GM23338 (cell line): ENCODE measurements at regions not wholly inside any gene's neighbourhood (a gene's known extent, or its start where the extent isn't known, plus 50 kb on each side); places are given as distances from the start of the nearest gene placed in this dataset.

ENCODE experiments used
- ATAC-seq: fragments of 200-7000 bp; cut with Tn5 transposase; 3 replicates; pipeline ENCODE4 v1.9.1; 2020
- DNase-seq: peaks from one replicate; pipeline ENCODE4 v3.0.0-alpha.2; 2015; ENCODE audit warnings: low spot score
- H2AFZ ChIP-seq: fragments of 200-600 bp; sonication (generic); 2 replicates; pipeline ENCODE4 v1.8.0; 2016; ENCODE audit warnings: antibody characterized with exemption, mild to moderate bottlenecking, moderate library complexity
- H3F3A ChIP-seq: fragments of 200-600 bp; sonication (generic); replicated peaks from 2 replicates; pipeline ENCODE4 v1.8.0; 2017; ENCODE audit warnings: antibody characterized with exemption, mixed run types, low read depth
- H3K27ac ChIP-seq: fragments of 200-600 bp; sonication (generic); 2 replicates; pipeline ENCODE4 v1.6.1; 2016; ENCODE audit warnings: low read depth
- H3K27me3 ChIP-seq: fragments of 200-600 bp; sonication (generic); 2 replicates; pipeline ENCODE4 v1.8.0; 2016; ENCODE audit warnings: mild to moderate bottlenecking, mixed run types, moderate library complexity; ENCODE audit not compliant: insufficient read depth
- H3K36me3 ChIP-seq: fragments of 200-600 bp; sonication (generic); 2 replicates; pipeline ENCODE4 v1.8.0; 2016; ENCODE audit warnings: mild to moderate bottlenecking; ENCODE audit not compliant: insufficient read depth
- H3K4me1 ChIP-seq: fragments of 200-600 bp; sonication (generic); 2 replicates; pipeline ENCODE4 v1.8.0; 2016; ENCODE audit warnings: mild to moderate bottlenecking, moderate library complexity; ENCODE audit not compliant: insufficient read depth
- H3K4me2 ChIP-seq: fragments of 200-600 bp; sonication (generic); 2 replicates; pipeline ENCODE4 v1.7.1; 2017; ENCODE audit warnings: mixed run types
- H3K4me3 ChIP-seq: fragments of 200-600 bp; sonication (generic); 2 replicates; pipeline ENCODE4 v1.6.1; 2016; ENCODE audit warnings: mixed run types
- H3K79me2 ChIP-seq: fragments of 200-600 bp; sonication (generic); replicated peaks from 2 replicates; pipeline ENCODE4 v1.8.0; 2017; ENCODE audit warnings: mild to moderate bottlenecking; ENCODE audit not compliant: insufficient read depth
- H3K9me2 ChIP-seq: fragments of 200-600 bp; sonication (generic); 2 replicates; pipeline ENCODE4 v1.8.0; 2017; ENCODE audit not compliant: insufficient read depth
- H4K20me1 ChIP-seq: fragments of 200-600 bp; sonication (generic); replicated peaks from 2 replicates; pipeline ENCODE4 v1.8.0; 2017; ENCODE audit warnings: mild to moderate bottlenecking; ENCODE audit not compliant: insufficient read depth
- H3K27ac Mint-ChIP-seq: 2 replicates; pipeline ENCODE4 v1.8.0; 2020; ENCODE audit warnings: inconsistent platforms, mild to moderate bottlenecking, moderate library complexity, mixed read lengths
- H3K27me3 Mint-ChIP-seq: 3 replicates; pipeline ENCODE4 v1.8.0; 2022; ENCODE audit warnings: low read depth, mild to moderate bottlenecking, moderate library complexity, mixed read lengths, inconsistent platforms; ENCODE audit not compliant: insufficient read depth, poor library complexity
- H3K36me3 Mint-ChIP-seq: 3 replicates; pipeline ENCODE4 v1.8.0; 2021; ENCODE audit warnings: low read depth, mild to moderate bottlenecking, inconsistent platforms, moderate library complexity, mixed read lengths
- H3K4me1 Mint-ChIP-seq: 3 replicates; pipeline ENCODE4 v1.8.0; 2020; ENCODE audit warnings: mild to moderate bottlenecking, inconsistent platforms, mixed read lengths
- H3K4me3 Mint-ChIP-seq: 3 replicates; pipeline ENCODE4 v1.8.0; 2021; ENCODE audit warnings: moderate library complexity, mild to moderate bottlenecking, inconsistent platforms, mixed read lengths
- H3K9me3 Mint-ChIP-seq: 3 replicates; pipeline ENCODE4 v1.8.0; 2020; ENCODE audit warnings: moderate library complexity, mild to moderate bottlenecking, inconsistent platforms, mixed read lengths
- CREB1 ChIP-seq: fragments of 250-450 bp; sonication (Bioruptor Pico); IDR thresholded peaks from 2 replicates; pipeline ENCODE4 v1.5.0; 2020; ENCODE audit warnings: low read depth, mild to moderate bottlenecking, moderate library complexity
- EZH2 ChIP-seq: fragments of 200-600 bp; sonication (generic); IDR thresholded peaks from one replicate; pipeline ENCODE4 v1.8.0; 2017; ENCODE audit warnings: antibody characterized with exemption, mild to moderate bottlenecking, low read depth; ENCODE audit not compliant: unreplicated experiment
- EZH2phosphoT487 ChIP-seq: fragments of 200-600 bp; sonication (generic); IDR thresholded peaks from one replicate; pipeline ENCODE4 v1.8.1; 2018; ENCODE audit warnings: antibody characterized with exemption; ENCODE audit not compliant: unreplicated experiment
- JUNB ChIP-seq: IDR thresholded peaks from one replicate; pipeline ENCODE4 v1.6.1; 2016; ENCODE audit warnings: antibody characterized with exemption; ENCODE audit not compliant: unreplicated experiment
- NANOG ChIP-seq: IDR thresholded peaks from 2 replicates; pipeline ENCODE4 v1.6.1; 2016; ENCODE audit warnings: antibody characterized with exemption, borderline replicate concordance
- POLR2AphosphoS5 ChIP-seq: IDR thresholded peaks from 2 replicates; pipeline ENCODE4 v1.6.1; 2016; ENCODE audit warnings: antibody characterized with exemption, low read depth
- STAT1 ChIP-seq: IDR thresholded peaks from one replicate; pipeline ENCODE4 v1.6.1; 2016; ENCODE audit warnings: antibody characterized with exemption; ENCODE audit not compliant: unreplicated experiment
- ZNF114 ChIP-seq: fragments of 250-450 bp; sonication (Bioruptor Pico); IDR thresholded peaks from 2 replicates; pipeline ENCODE4 v1.5.0; 2020; ENCODE audit warnings: mild to moderate bottlenecking, moderate library complexity
- ZNF331 ChIP-seq: fragments of 250-450 bp; sonication (Bioruptor Pico); IDR thresholded peaks from 2 replicates; pipeline ENCODE4 v1.5.0; 2020; ENCODE audit warnings: low read depth, mild to moderate bottlenecking, moderate library complexity
- TF ChIP-seq, protein P1 (sequence below), 2 experiments: fragments of 200-600 bp in 1 of 2; sonication (generic) in 1 of 2; conservative IDR thresholded peaks; 2 replicates each; pipeline versions ENCODE4 v1.5.1 to v1.6.1; 2016 to 2017; ENCODE audit warnings: antibody characterized with exemption in 2 of 2, low read depth in 2 of 2, mild to moderate bottlenecking in 2 of 2, moderate library complexity in 1 of 2
- TF ChIP-seq, protein P2 (sequence below): IDR thresholded peaks from 2 replicates; pipeline ENCODE4 v1.6.1; 2016; ENCODE audit warnings: antibody characterized with exemption
- TF ChIP-seq, protein P3 (sequence below): fragments of 250-450 bp; sonication (Bioruptor Pico); IDR thresholded peaks from 2 replicates; pipeline ENCODE4 v1.5.0; 2020; ENCODE audit warnings: mild to moderate bottlenecking, moderate library complexity
- TF ChIP-seq, protein P4 (sequence below): IDR thresholded peaks from one replicate; pipeline ENCODE4 v1.6.1; 2018; ENCODE audit warnings: antibody characterized with exemption; ENCODE audit not compliant: unreplicated experiment

DNA sequence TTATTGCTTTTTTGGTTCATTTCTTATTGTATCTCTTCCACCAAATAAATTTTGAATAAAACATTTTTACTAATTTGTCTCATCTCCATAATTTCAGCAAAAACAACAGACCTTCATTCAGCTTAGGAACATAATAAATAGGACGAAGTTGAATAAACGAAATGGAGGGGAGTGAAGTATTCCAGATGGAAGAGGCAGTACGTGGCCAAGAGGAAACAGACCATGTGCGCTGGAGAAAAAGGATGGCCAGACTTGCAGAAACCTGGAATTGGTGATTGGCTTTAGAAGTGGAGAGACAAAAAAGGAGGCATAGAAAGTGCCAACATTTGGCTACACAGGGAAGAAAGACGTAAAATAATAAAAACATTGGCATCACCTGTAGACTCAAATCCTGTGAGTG lies 113.5 kb downstream of the USP22 start:
- Histone ChIP-seq H4K20me1 (no peaks in the 10 kb centered on the region), H3K4me2 (no peak overlapping the region), H3K27ac (no peak overlapping the region), H3K36me3 (no peaks in the 10 kb centered on the region), H3K4me1 (no peaks in the 10 kb centered on the region), H2AFZ (no peak overlapping the region), H3K27me3 (no peaks in the 10 kb centered on the region), H3K4me3 (no peak overlapping the region), H3K79me2 (no peaks in the 10 kb centered on the region), H3F3A (no peaks in the 10 kb centered on the region), H3K9me2 (no peaks in the 10 kb centered on the region)
- no peak overlapping the region for H3K27ac Mint-ChIP-seq
- DNase-seq (no peak), ATAC-seq (no peak)
- H3K9me3 Mint-ChIP-seq = no peaks in the 10 kb centered on the region
- H3K27me3 Mint-ChIP-seq = peaks cover under 1% of the 10 kb centered on the region
- H3K36me3 Mint-ChIP-seq = no peaks in the 10 kb centered on the region
- H3K4me3 Mint-ChIP-seq = no peak overlapping the region
- TF ChIP-seq JUNB = no peak
- TF ChIP-seq, protein P1, sequence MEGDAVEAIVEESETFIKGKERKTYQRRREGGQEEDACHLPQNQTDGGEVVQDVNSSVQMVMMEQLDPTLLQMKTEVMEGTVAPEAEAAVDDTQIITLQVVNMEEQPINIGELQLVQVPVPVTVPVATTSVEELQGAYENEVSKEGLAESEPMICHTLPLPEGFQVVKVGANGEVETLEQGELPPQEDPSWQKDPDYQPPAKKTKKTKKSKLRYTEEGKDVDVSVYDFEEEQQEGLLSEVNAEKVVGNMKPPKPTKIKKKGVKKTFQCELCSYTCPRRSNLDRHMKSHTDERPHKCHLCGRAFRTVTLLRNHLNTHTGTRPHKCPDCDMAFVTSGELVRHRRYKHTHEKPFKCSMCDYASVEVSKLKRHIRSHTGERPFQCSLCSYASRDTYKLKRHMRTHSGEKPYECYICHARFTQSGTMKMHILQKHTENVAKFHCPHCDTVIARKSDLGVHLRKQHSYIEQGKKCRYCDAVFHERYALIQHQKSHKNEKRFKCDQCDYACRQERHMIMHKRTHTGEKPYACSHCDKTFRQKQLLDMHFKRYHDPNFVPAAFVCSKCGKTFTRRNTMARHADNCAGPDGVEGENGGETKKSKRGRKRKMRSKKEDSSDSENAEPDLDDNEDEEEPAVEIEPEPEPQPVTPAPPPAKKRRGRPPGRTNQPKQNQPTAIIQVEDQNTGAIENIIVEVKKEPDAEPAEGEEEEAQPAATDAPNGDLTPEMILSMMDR (conservative IDR thresholded peaks at IDR 0.05; ENCODE audit: low read depth in 2 of 2) = no peak
- no peak for TF ChIP-seq EZH2phosphoT487
- TF ChIP-seq ZNF114 (CRISPR knock-in tag) = no peak
- TF ChIP-seq CREB1 (CRISPR knock-in tag) = no peak
- TF ChIP-seq, protein P2, sequence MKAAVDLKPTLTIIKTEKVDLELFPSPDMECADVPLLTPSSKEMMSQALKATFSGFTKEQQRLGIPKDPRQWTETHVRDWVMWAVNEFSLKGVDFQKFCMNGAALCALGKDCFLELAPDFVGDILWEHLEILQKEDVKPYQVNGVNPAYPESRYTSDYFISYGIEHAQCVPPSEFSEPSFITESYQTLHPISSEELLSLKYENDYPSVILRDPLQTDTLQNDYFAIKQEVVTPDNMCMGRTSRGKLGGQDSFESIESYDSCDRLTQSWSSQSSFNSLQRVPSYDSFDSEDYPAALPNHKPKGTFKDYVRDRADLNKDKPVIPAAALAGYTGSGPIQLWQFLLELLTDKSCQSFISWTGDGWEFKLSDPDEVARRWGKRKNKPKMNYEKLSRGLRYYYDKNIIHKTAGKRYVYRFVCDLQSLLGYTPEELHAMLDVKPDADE = no peak
- no peak for TF ChIP-seq EZH2
- TF ChIP-seq ZNF331 (CRISPR knock-in tag) = no peak
- TF ChIP-seq, protein P3, sequence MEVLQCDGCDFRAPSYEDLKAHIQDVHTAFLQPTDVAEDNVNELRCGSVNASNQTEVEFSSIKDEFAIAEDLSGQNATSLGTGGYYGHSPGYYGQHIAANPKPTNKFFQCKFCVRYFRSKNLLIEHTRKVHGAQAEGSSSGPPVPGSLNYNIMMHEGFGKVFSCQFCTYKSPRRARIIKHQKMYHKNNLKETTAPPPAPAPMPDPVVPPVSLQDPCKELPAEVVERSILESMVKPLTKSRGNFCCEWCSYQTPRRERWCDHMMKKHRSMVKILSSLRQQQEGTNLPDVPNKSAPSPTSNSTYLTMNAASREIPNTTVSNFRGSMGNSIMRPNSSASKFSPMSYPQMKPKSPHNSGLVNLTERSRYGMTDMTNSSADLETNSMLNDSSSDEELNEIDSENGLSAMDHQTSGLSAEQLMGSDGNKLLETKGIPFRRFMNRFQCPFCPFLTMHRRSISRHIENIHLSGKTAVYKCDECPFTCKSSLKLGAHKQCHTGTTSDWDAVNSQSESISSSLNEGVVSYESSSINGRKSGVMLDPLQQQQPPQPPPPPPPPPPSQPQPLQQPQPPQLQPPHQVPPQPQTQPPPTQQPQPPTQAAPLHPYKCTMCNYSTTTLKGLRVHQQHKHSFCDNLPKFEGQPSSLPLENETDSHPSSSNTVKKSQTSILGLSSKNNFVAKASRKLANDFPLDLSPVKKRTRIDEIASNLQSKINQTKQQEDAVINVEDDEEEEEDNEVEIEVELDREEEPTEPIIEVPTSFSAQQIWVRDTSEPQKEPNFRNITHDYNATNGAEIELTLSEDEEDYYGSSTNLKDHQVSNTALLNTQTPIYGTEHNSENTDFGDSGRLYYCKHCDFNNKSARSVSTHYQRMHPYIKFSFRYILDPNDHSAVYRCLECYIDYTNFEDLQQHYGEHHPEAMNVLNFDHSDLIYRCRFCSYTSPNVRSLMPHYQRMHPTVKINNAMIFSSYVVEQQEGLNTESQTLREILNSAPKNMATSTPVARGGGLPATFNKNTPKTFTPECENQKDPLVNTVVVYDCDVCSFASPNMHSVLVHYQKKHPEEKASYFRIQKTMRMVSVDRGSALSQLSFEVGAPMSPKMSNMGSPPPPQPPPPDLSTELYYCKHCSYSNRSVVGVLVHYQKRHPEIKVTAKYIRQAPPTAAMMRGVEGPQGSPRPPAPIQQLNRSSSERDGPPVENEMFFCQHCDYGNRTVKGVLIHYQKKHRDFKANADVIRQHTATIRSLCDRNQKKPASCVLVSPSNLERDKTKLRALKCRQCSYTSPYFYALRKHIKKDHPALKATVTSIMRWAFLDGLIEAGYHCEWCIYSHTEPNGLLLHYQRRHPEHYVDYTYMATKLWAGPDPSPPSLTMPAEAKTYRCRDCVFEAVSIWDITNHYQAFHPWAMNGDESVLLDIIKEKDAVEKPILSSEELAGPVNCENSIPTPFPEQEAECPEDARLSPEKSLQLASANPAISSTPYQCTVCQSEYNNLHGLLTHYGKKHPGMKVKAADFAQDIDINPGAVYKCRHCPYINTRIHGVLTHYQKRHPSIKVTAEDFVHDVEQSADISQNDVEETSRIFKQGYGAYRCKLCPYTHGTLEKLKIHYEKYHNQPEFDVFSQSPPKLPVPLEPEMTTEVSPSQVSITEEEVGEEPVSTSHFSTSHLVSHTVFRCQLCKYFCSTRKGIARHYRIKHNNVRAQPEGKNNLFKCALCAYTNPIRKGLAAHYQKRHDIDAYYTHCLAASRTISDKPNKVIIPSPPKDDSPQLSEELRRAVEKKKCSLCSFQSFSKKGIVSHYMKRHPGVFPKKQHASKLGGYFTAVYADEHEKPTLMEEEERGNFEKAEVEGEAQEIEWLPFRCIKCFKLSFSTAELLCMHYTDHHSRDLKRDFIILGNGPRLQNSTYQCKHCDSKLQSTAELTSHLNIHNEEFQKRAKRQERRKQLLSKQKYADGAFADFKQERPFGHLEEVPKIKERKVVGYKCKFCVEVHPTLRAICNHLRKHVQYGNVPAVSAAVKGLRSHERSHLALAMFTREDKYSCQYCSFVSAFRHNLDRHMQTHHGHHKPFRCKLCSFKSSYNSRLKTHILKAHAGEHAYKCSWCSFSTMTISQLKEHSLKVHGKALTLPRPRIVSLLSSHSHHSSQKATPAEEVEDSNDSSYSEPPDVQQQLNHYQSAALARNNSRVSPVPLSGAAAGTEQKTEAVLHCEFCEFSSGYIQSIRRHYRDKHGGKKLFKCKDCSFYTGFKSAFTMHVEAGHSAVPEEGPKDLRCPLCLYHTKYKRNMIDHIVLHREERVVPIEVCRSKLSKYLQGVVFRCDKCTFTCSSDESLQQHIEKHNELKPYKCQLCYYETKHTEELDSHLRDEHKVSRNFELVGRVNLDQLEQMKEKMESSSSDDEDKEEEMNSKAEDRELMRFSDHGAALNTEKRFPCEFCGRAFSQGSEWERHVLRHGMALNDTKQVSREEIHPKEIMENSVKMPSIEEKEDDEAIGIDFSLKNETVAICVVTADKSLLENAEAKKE = no peak
- TF ChIP-seq STAT1 = no peak
- TF ChIP-seq, protein P4, sequence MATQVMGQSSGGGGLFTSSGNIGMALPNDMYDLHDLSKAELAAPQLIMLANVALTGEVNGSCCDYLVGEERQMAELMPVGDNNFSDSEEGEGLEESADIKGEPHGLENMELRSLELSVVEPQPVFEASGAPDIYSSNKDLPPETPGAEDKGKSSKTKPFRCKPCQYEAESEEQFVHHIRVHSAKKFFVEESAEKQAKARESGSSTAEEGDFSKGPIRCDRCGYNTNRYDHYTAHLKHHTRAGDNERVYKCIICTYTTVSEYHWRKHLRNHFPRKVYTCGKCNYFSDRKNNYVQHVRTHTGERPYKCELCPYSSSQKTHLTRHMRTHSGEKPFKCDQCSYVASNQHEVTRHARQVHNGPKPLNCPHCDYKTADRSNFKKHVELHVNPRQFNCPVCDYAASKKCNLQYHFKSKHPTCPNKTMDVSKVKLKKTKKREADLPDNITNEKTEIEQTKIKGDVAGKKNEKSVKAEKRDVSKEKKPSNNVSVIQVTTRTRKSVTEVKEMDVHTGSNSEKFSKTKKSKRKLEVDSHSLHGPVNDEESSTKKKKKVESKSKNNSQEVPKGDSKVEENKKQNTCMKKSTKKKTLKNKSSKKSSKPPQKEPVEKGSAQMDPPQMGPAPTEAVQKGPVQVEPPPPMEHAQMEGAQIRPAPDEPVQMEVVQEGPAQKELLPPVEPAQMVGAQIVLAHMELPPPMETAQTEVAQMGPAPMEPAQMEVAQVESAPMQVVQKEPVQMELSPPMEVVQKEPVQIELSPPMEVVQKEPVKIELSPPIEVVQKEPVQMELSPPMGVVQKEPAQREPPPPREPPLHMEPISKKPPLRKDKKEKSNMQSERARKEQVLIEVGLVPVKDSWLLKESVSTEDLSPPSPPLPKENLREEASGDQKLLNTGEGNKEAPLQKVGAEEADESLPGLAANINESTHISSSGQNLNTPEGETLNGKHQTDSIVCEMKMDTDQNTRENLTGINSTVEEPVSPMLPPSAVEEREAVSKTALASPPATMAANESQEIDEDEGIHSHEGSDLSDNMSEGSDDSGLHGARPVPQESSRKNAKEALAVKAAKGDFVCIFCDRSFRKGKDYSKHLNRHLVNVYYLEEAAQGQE = no peak
- TF ChIP-seq NANOG = no peak
- TF ChIP-seq POLR2AphosphoS5 = no peak
- peaks cover 4% of the 10 kb centered on the region; the same call in 1 of the 3 replicates for H3K4me1 Mint-ChIP-seq
